Adrenal gland (tissue), 9 donors: ENCODE measurements at regions not wholly inside any gene's neighbourhood (a gene's known extent, or its start where the extent isn't known, plus 50 kb on each side); places are given as distances from the start of the nearest gene placed in this dataset.
"Not testable (repeated sequence)": the region's sequence is repeated elsewhere in the genome, so short reads cannot be mapped to it uniquely, and the experiment has no call there.

Experiments
- DNase-seq, 7 donors: peaks; one replicate each; pipeline ENCODE4 v3.0.0-alpha.2; 2019 to 2020
- H3K27ac ChIP-seq, 5 donors: fragments of 200-600 bp; sonication (generic) in 4 of 5; 1 replicate in 3 of 5; 2 replicates in 2 of 5; pipeline versions ENCODE4 v1.5.1 to v1.8.0; 2016 to 2020; ENCODE audit warnings: mild to moderate bottlenecking in 1 of 5
- H3K27me3 ChIP-seq: fragments of 200-600 bp; 2 replicates; pipeline ENCODE4 v1.8.0; 2021
- H3K36me3 ChIP-seq, 2 donors: fragments of 200-600 bp; replicated peaks in 1 of 2; 1 replicate in 1 of 2; 2 replicates in 1 of 2; pipeline versions ENCODE4 v1.5.1 to v1.8.0; 2018 to 2022
- H3K4me1 ChIP-seq, 2 donors: fragments of 200-600 bp; replicated peaks in 1 of 2; 1 replicate in 1 of 2; 2 replicates in 1 of 2; pipeline versions ENCODE4 v1.5.1 to v1.8.0; 2018 to 2021
- H3K4me3 ChIP-seq, 4 donors: fragments of 200-600 bp; sonication (generic) in 3 of 4; one replicate each; pipeline ENCODE4 v1.5.1; 2016 to 2018
- H3K9me3 ChIP-seq, 3 donors: fragments of 200-600 bp; sonication (generic) in 1 of 3; replicated peaks in 1 of 3; 1 replicate in 2 of 3; 2 replicates in 1 of 3; pipeline versions ENCODE4 v1.5.1 to v1.8.0; 2016 to 2021
- POLR2A ChIP-seq, 2 donors: fragments of 450-650 bp; IDR thresholded peaks; one replicate each; pipeline ENCODE4 v1.6.1; 2017; ENCODE audit warnings: antibody characterized with exemption in 2 of 2, mild to moderate bottlenecking in 2 of 2, moderate library complexity in 1 of 2
- WGBS, 4 donors: extraction: QIAGEN DNeasy Blood & Tissue Kit in 2 of 4; methylation state at CpG; one replicate each; pipeline versions ENCODE4 v1.1.5 to v1.1.7; 2013 to 2017; 5-methylcytosine and 5-hydroxymethylcytosine counted together
- intact Hi-C, 2 donors: fragments of 100-400 bp; cut with DNase I; formaldehyde crosslinking; loops; one replicate each; pipeline versions ENCODE4 v1.14.1 to v1.15.0; 2022 to 2023
- TF ChIP-seq, protein P1 (sequence below), 6 experiments: fragments of 450-650 bp in 4 of 6; fragments of 200-600 bp in 2 of 6; sonication (generic) in 1 of 6; IDR thresholded peaks; 1 replicate in 5 of 6; 2 replicates in 1 of 6; pipeline versions ENCODE4 v1.5.1 to v1.8.0; 2016 to 2021; ENCODE audit warnings: antibody characterized with exemption in 6 of 6, mild to moderate bottlenecking in 2 of 6, moderate library complexity in 1 of 6
- donor health status: healthy with polysubstance abuse.
- donor health status: Bipolar disorder and iron deficiency.
- donor health status: DM: yes; HTN: yes; CAD: no.
- donor health status: DM: no; HTN: no; CAD: no.
- donor health status: DM: no; HTN: no; CAD: no.

DNA sequence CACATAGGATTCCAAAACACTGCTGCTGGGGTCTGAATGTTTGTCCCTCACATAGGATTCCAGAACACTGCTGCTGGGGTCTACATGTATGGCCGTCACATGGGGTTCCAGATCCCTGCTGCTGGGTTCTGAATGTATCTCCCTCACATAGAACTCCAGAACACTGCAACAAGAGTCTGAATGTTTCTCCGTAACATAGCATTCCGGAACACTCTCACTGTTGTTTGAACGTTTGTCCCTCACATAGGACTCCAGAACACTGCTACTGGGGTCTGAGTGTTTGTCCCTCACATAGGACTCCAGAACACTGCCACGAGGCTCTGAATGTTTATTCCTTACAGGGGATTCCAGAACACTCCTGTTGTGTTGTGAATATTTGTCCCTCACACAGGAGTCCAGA lies 216.8 kb downstream of the FOXD4L6 start:
- Histone ChIP-seq H3K4me1 (no peaks in the 10 kb centered on the region), H3K27ac (no peak overlapping the region), H3K36me3 (no peaks in the 10 kb centered on the region), H3K4me3 (no peak overlapping the region), H3K27me3 (no peaks in the 10 kb centered on the region), H3K9me3 (peaks cover 0 to 66% (median 0%) of the 10 kb centered on the region in 3 donors)
- no peak for DNase-seq
- no peak for TF ChIP-seq POLR2A (IDR thresholded peaks at IDR 0.05)
- TF ChIP-seq, protein P1, sequence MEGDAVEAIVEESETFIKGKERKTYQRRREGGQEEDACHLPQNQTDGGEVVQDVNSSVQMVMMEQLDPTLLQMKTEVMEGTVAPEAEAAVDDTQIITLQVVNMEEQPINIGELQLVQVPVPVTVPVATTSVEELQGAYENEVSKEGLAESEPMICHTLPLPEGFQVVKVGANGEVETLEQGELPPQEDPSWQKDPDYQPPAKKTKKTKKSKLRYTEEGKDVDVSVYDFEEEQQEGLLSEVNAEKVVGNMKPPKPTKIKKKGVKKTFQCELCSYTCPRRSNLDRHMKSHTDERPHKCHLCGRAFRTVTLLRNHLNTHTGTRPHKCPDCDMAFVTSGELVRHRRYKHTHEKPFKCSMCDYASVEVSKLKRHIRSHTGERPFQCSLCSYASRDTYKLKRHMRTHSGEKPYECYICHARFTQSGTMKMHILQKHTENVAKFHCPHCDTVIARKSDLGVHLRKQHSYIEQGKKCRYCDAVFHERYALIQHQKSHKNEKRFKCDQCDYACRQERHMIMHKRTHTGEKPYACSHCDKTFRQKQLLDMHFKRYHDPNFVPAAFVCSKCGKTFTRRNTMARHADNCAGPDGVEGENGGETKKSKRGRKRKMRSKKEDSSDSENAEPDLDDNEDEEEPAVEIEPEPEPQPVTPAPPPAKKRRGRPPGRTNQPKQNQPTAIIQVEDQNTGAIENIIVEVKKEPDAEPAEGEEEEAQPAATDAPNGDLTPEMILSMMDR (IDR thresholded peaks at IDR 0.05) = no peak
- intact Hi-C loops = loop anchor here in 1 of 2 donors (2.0 kb wide), 1 partner anchor 15 kb away; no protein-coding TSS in a partner anchor
- WGBS, 4 donors = 71 to 80% (median 76%) methylated on average over 5 of the region's 5 CpGs

DNA sequence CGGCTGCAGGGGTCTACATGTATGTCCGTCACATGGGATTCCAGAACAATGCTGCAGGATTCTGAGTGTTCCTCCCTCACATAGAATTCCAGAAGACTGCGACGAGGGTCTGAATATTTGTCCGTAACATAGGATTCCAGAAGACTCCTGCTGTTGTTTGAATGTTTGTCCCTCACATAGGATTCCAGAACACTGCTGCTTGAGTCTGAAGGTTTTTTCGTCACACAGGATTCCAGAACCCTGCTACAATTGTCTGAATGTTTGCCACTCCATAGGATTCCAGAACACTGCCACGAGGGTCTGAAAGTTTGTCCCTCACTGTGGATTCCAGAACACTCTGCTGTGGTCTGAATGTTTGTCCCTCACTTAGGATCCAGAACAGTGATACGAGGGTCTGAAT lies 217.5 kb downstream of the FOXD4L6 start:
- DNase-seq, H3K4me3 ChIP-seq, H3K27ac ChIP-seq, H3K27me3 ChIP-seq, H3K36me3 ChIP-seq, intact Hi-C loops, H3K4me1 ChIP-seq: not testable (repeated sequence)
- peaks cover 0 to 70% (median 0%) of the 10 kb centered on the region in 3 donors for H3K9me3 ChIP-seq
- 60 to 87% (median 67%) methylated on average over 8 of the region's 8 CpGs for WGBS, 4 donors

DNA sequence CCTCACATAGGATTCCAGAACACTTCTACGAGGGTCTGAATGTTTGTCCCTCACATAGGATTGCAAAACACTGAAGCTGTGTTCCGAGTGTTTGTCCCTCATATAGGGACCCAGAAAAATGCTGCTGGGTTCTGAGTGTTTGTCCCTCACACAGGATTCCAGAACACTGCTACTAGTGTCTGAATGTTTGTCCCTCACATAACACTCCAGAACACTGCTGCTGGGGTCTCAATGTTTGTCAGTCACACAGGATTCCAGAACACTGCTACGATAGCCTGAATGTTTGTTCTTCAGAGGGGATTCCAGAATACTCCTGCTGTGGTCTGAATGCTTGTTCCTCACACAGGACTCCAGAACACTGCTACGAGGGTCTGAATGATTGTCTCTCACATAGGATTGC lies 218.7 kb downstream of the FOXD4L6 start:
- intact Hi-C loops = no loop called here

DNA sequence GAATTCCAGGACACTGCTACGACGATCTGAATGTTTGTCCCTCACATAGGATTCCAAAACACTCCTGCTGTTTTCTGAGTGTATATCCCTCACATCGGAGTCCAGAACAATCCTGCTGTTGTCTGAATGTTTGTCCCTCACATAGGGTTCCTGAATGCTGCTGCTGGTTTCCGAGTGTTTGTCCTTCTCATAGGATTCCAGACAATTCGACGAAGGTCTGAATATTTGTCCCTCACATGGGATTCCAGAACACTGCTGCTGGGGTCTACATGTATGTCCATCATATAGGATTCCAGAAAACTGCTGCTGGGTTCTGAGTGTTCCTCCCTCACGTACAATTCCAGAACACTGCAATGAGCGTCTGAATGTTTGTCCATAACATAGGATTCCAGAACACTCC lies 219.4 kb downstream of the FOXD4L6 start:
- DNase-seq, H3K36me3 ChIP-seq, intact Hi-C loops, H3K4me3 ChIP-seq, H3K27ac ChIP-seq, H3K27me3 ChIP-seq, H3K4me1 ChIP-seq: not testable (repeated sequence)
- 79 to 83% (median 81%) methylated on average over 8 of the region's 8 CpGs for WGBS, 4 donors
- peaks cover 0 to 76% (median 0%) of the 10 kb centered on the region in 3 donors for H3K9me3 ChIP-seq

More for the DNA sequence above, 218.7 kb downstream of the FOXD4L6 start:
- no peaks in the 10 kb centered on the region for H3K27me3 ChIP-seq
- no peak overlapping the region for H3K27ac ChIP-seq
- H3K4me1 ChIP-seq = no peaks in the 10 kb centered on the region
- no peak for DNase-seq
- no peaks in the 10 kb centered on the region for H3K36me3 ChIP-seq
- TF ChIP-seq, protein P1 (IDR thresholded peaks at IDR 0.05) = no peak
- TF ChIP-seq POLR2A (IDR thresholded peaks at IDR 0.05) = no peak
- H3K4me3 ChIP-seq = no peak overlapping the region
- WGBS, 4 donors = 79 to 93% (median 82%) methylated on average over 4 of the region's 4 CpGs
- H3K9me3 ChIP-seq = peaks cover 0 to 76% (median 0%) of the 10 kb centered on the region in 3 donors

DNA sequence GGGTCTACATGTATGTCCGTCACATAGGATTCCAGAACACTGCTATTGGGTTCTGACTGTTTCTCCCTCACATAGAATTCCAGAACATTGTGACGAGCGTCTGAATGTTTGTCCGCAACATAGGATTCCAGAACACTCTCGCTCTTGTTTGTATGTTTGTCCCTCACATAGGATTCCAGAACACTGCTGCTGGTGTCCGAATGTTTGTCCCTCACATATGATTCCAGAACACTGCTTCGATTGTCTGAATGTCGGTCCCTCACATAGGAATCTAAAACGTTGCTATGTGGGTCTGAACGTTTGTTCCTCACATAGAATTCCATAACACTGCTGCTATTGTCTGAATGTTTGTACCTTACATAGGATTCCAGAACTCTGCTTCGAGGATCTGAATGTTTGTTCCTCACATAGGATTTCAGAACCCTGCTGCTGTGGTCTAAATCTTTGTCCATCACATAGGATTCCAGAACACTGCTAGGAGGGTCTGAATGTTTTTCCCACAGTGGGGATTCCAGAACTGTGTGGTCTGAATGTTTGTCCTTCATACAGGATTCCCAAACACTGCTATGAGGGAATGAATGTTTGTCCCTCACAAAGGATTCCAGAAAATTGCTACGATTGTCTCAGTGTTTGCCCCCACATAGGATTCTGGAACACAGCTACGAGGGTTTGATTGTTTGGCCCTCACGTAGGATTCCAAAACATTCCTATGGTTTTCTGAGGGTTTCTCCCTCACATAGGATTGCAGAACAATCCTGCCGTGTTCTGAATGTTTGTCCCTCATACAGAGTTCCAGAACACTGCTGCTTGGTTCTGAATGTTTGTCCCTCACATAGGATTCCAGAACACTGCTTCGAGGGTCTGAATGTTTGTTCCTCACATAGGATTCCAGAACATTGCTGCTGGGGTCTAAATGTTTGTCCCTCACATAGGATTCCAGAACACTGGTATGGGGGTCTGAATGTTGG lies 220.5 kb downstream of the FOXD4L6 start:
- Histone ChIP-seq H3K9me3 (peaks cover 0 to 76% (median 5%) of the 10 kb centered on the region in 3 donors), H3K27me3 (no peaks in the 10 kb centered on the region), H3K4me1 (no peaks in the 10 kb centered on the region), H3K4me3 (no peak overlapping the region), H3K36me3 (no peaks in the 10 kb centered on the region), H3K27ac (no peak overlapping the region)
- TF ChIP-seq POLR2A (IDR thresholded peaks at IDR 0.05) = no peak
- TF ChIP-seq, protein P1 (IDR thresholded peaks at IDR 0.05) = no peak
- intact Hi-C loops = no loop called here
- WGBS, 4 donors = 64 to 74% (median 66%) methylated on average over 15 to 16 of the region's 16 CpGs
- DNase-seq = no peak

DNA sequence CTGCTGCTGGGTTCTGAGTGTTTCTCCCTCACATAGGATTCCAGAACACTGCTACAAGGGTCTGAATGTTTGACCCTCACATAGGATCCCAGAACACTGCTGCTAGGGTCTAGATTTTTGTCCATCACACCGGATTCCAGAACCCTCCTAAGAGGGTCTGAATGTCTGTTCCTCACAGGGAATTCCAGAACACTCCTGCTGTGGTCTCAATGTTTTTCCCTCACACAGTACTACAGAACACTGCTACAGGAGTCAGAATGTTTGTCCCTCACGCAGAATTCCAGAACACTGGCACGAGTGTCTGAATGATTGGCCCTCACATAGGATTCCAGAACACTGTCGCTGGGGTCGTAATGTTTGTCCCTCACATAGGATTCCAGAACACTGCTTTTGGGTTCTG lies 221.6 kb downstream of the FOXD4L6 start:
- WGBS, 4 donors = 56 to 72% (median 61%) methylated on average over 5 of the region's 5 CpGs
- H3K36me3 ChIP-seq, H3K27me3 ChIP-seq, H3K4me3 ChIP-seq, H3K27ac ChIP-seq, H3K4me1 ChIP-seq, DNase-seq, intact Hi-C loops: not testable (repeated sequence)
- H3K9me3 ChIP-seq = peaks cover 0 to 66% (median 8%) of the 10 kb centered on the region in 3 donors

DNA sequence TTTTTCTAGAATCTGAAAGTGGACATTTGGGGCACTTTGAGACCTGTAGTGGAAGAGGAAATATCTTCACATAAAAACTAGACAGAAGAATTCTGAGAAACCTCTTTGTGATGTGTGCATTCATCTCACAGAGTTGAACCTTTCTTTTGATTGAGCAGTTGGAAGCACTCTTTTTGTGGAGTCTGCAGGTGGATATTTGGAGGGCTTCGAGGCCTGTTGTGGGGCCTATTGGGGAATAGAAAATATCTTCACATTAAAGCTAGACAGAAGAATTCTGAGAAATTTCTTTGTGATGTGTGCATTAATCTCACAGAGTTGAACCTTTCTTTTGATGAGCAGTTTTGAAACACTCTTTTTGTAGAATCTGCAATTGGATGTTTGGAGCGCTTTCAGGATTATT lies 236.2 kb downstream of the FOXD4L6 start:
- DNase-seq, intact Hi-C loops, H3K4me1 ChIP-seq, H3K36me3 ChIP-seq, H3K4me3 ChIP-seq, H3K27ac ChIP-seq, H3K27me3 ChIP-seq: not testable (repeated sequence)
- 66 to 88% (median 71%) methylated on average over 2 of the region's 2 CpGs for WGBS, 4 donors
- H3K9me3 ChIP-seq = peaks cover 0 to 82% (median 24%) of the 10 kb centered on the region in 3 donors

DNA sequence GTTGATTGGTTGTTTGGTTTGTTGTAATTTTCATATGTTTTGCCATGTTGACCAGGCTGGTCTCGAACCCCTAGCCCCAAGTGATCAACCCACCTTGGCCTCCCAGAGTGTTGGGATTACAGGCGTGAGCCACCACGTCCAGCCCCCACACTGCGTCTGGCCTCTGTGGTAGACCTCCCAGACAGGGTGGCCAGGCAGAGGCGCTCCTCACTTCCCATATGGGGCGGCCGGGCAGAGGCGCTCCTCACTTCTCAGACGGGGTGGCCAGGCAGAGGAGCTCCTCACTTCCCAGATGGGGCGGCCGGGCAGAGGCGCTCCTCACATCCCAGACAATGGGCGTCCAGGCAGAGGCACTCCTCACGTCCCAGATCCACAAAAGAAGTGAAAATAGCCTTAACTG lies 242.6 kb downstream of the FOXD4L6 start:
- H3K27ac ChIP-seq, H3K4me3 ChIP-seq, H3K36me3 ChIP-seq, intact Hi-C loops, DNase-seq, H3K4me1 ChIP-seq, H3K27me3 ChIP-seq: not testable (repeated sequence)
- 86 to 90% (median 87%) methylated on average over 10 to 14 of the region's 14 CpGs for WGBS, 4 donors
- peaks cover 0 to 63% (median 2%) of the 10 kb centered on the region in 3 donors for H3K9me3 ChIP-seq
